Peyer's patch (tissue), 4 donors: ENCODE measurements at regions not wholly inside any gene's neighbourhood (a gene's known extent, or its start where the extent isn't known, plus 50 kb on each side); places are given as distances from the start of the nearest gene placed in this dataset.

Experiments used
- CTCF ChIP-seq, 6 experiments: fragments of 450-650 bp in 4 of 6; fragments of 200-600 bp in 2 of 6; sonication (generic) in 1 of 6; IDR thresholded peaks; one replicate each; pipeline ENCODE4 v1.5.1; 2017 to 2019; ENCODE audit warnings: antibody characterized with exemption in 6 of 6, mild to moderate bottlenecking in 3 of 6, moderate library complexity in 1 of 6
- POLR2A ChIP-seq, 2 donors: fragments of 450-650 bp; IDR thresholded peaks; one replicate each; pipeline ENCODE4 v1.5.1; 2017; ENCODE audit warnings: antibody characterized with exemption in 2 of 2, mild to moderate bottlenecking in 2 of 2, moderate library complexity in 2 of 2

GRCh38 chr1:243927381-243927780 is 77.3 kb upstream of the AKT3 start:
- TF ChIP-seq POLR2A (IDR thresholded peaks at IDR 0.05), result no peak
- TF ChIP-seq CTCF (IDR thresholded peaks at IDR 0.05), result no peak
